Fibroblast of lung (primary cell): ENCODE measurements at regions not wholly inside any gene's neighbourhood (a gene's known extent, or its start where the extent isn't known, plus 50 kb on each side); places are given as distances from the start of the nearest gene placed in this dataset.

Experiments used
- DNase-seq, 2 donors: peaks; one replicate each; pipeline versions ENCODE4 v3.0.0 to v3.0.0-alpha.2; 2010; ENCODE audit warnings: low read depth in 2 of 2
- H2AFZ ChIP-seq: 2 replicates; pipeline ENCODE4 v1.5.1; 2012; ENCODE audit warnings: low read length, control low read depth, inconsistent platforms
- H3K27ac ChIP-seq: 2 replicates; pipeline ENCODE4 v1.5.1; 2011; ENCODE audit warnings: low read length, control low read depth; ENCODE audit not compliant: insufficient read depth
- H3K27me3 ChIP-seq: 2 replicates; pipeline ENCODE4 v1.5.1; 2011; ENCODE audit warnings: mild to moderate bottlenecking, low read length; ENCODE audit not compliant: control insufficient read depth, insufficient read depth
- H3K36me3 ChIP-seq: 2 replicates; pipeline ENCODE4 v1.5.1; 2011; ENCODE audit warnings: low read length; ENCODE audit not compliant: control insufficient read depth, insufficient read depth
- H3K4me1 ChIP-seq: 2 replicates; pipeline ENCODE4 v1.5.1; 2011; ENCODE audit warnings: low read length; ENCODE audit not compliant: control insufficient read depth, insufficient read depth; ENCODE audit errors: extremely low read depth
- H3K4me2 ChIP-seq: 2 replicates; pipeline ENCODE4 v1.5.1; 2011; ENCODE audit warnings: low read length, control low read depth; ENCODE audit not compliant: insufficient read depth; ENCODE audit errors: extremely low read depth
- H3K4me3 ChIP-seq, 4 experiments: fragments of 200-600 bp in 1 of 4; sonication (generic) in 1 of 4; replicated peaks in 1 of 4; 2 replicates each; pipeline ENCODE4 v1.5.1; 2011 to 2016; ENCODE audit warnings: low read length in 4 of 4, low read depth in 3 of 4, mild to moderate bottlenecking in 3 of 4, control low read depth in 2 of 4, inconsistent platforms in 1 of 4, mixed read lengths in 1 of 4; ENCODE audit not compliant: insufficient read depth in 1 of 4; ENCODE audit errors: control extremely low read depth in 1 of 4
- H3K79me2 ChIP-seq: 2 replicates; pipeline ENCODE4 v1.5.1; 2012; ENCODE audit warnings: mild to moderate bottlenecking, low read length, inconsistent platforms; ENCODE audit not compliant: control insufficient read depth, insufficient read depth
- H3K9ac ChIP-seq: 2 replicates; pipeline ENCODE4 v1.5.1; 2011; ENCODE audit warnings: mild to moderate bottlenecking, low read length, control low read depth; ENCODE audit not compliant: insufficient read depth
- H3K9me3 ChIP-seq: 2 replicates; pipeline ENCODE4 v1.5.1; 2012; ENCODE audit warnings: low read depth, low read length; ENCODE audit not compliant: control insufficient read depth, insufficient read depth
- H4K20me1 ChIP-seq: 2 replicates; pipeline ENCODE4 v1.5.1; 2011; ENCODE audit warnings: low read length; ENCODE audit not compliant: control insufficient read depth, insufficient read depth; ENCODE audit errors: extremely low read depth
- CTCF ChIP-seq, 2 donors: IDR thresholded peaks in 1 of 2; conservative IDR thresholded peaks in 1 of 2; 1 replicate in 1 of 2; 2 replicates in 1 of 2; pipeline ENCODE4 v1.5.1; 2011 to 2012; ENCODE audit warnings: low read length in 2 of 2, control low read depth in 1 of 2, inconsistent platforms in 1 of 2, low read depth in 1 of 2, mild to moderate bottlenecking in 1 of 2
- EZH2 ChIP-seq: IDR thresholded peaks from 2 replicates; pipeline ENCODE4 v1.5.1; 2012; ENCODE audit warnings: low read length, control low read depth, mild to moderate bottlenecking; ENCODE audit errors: missing control alignments

- no peak for TF ChIP-seq CTCF (conservative IDR thresholded peaks at IDR 0.05 in 1 of 2, IDR thresholded peaks at IDR 0.05 in 1 of 2; ENCODE audit: low read depth in 1 of 2, low read length in 2 of 2)
- TF ChIP-seq EZH2, result no peak
- H3K4me1 ChIP-seq, result no peaks in the 10 kb centered on the region
- no peaks in the 10 kb centered on the region for H3K27me3 ChIP-seq
- no peak overlapping the region for H3K27ac ChIP-seq
- no peak overlapping the region for H3K9ac ChIP-seq
- H3K9me3 ChIP-seq, result no peaks in the 10 kb centered on the region
- H3K4me2 ChIP-seq, result no peak overlapping the region
- no peaks in the 10 kb centered on the region for H4K20me1 ChIP-seq
- H2AFZ ChIP-seq, result no peak overlapping the region
- H3K4me3 ChIP-seq, result no peak overlapping the region
- DNase-seq, result no peak
- H3K36me3 ChIP-seq, result no peaks in the 10 kb centered on the region
- H3K79me2 ChIP-seq, result no peaks in the 10 kb centered on the region
Measured at GRCh38 chr4:166577639-166578038, 656.7 kb downstream of the SPOCK3 start.

- no peak overlapping the region for H3K9ac ChIP-seq
- no peaks in the 10 kb centered on the region for H3K79me2 ChIP-seq
- TF ChIP-seq CTCF (conservative IDR thresholded peaks at IDR 0.05 in 1 of 2, IDR thresholded peaks at IDR 0.05 in 1 of 2; ENCODE audit: low read depth in 1 of 2, low read length in 2 of 2) (no peak), EZH2 (no peak)
- H3K4me2 ChIP-seq, result no peak overlapping the region
- no peaks in the 10 kb centered on the region for H4K20me1 ChIP-seq
- no peaks in the 10 kb centered on the region for H3K27me3 ChIP-seq
- DNase-seq, result no peak
- H3K9me3 ChIP-seq, result no peaks in the 10 kb centered on the region
- H3K27ac ChIP-seq, result no peak overlapping the region
- H2AFZ ChIP-seq, result no peak overlapping the region
- no peaks in the 10 kb centered on the region for H3K36me3 ChIP-seq
- no peak overlapping the region for H3K4me3 ChIP-seq
- H3K4me1 ChIP-seq, result no peaks in the 10 kb centered on the region
Measured at GRCh38 chr4:166585491-166585890, 648.8 kb downstream of the SPOCK3 start.

- no peak overlapping the region for H3K27ac ChIP-seq
- H3K79me2 ChIP-seq, result no peaks in the 10 kb centered on the region
- no peaks in the 10 kb centered on the region for H4K20me1 ChIP-seq
- TF ChIP-seq EZH2 (no peak), CTCF (conservative IDR thresholded peaks at IDR 0.05 in 1 of 2, IDR thresholded peaks at IDR 0.05 in 1 of 2; ENCODE audit: low read depth in 1 of 2, low read length in 2 of 2) (peak; percentile 40 to 63)
- no peak overlapping the region for H3K4me2 ChIP-seq
- H3K4me1 ChIP-seq, result no peaks in the 10 kb centered on the region
- no peaks in the 10 kb centered on the region for H3K36me3 ChIP-seq
- no peak overlapping the region for H3K9ac ChIP-seq
- H3K4me3 ChIP-seq, result no peak overlapping the region
- H3K27me3 ChIP-seq, result no peaks in the 10 kb centered on the region
- peak; percentile 16 to 43 for DNase-seq
- H2AFZ ChIP-seq, result no peak overlapping the region
- no peaks in the 10 kb centered on the region for H3K9me3 ChIP-seq
Measured at GRCh38 chr4:166594326-166594946, 639.9 kb downstream of the SPOCK3 start.
